Stimulated activated CD4-positive, alpha-beta T cell treated with anti-CD3 and anti-CD28 coated beads, TNF-alpha, amount 100 ng/mL, for 1 hour (primary cell): ENCODE measurements at regions not wholly inside any gene's neighbourhood (a gene's known extent, or its start where the extent isn't known, plus 50 kb on each side); places are given as distances from the start of the nearest gene placed in this dataset.

ENCODE experiments used
- DNase-seq, 3 donors: peaks; one replicate each; pipeline ENCODE4 v3.0.0-alpha.2; 2020; ENCODE audit warnings: low read depth in 3 of 3, low spot score in 1 of 3

GRCh38 chr2:120896126-120896525 lies 160.5 kb downstream of the GLI2 start:
- no peak for DNase-seq

- no peak for DNase-seq
These were observed 161.2 kb downstream of the GLI2 start for GRCh38 chr2:120896901-120897300.

- DNase-seq, result no peak
These were observed 161.7 kb downstream of the GLI2 start for GRCh38 chr2:120897399-120897798.

GRCh38 chr2:120898496-120898895 lies 162.8 kb downstream of the GLI2 start:
- no peak for DNase-seq

GRCh38 chr2:120898961-120899750 lies 163.5 kb downstream of the GLI2 start:
- no peak for DNase-seq

GRCh38 chr2:120899771-120900170 lies 164.1 kb downstream of the GLI2 start:
- DNase-seq, result no peak

- DNase-seq, result no peak
These were observed 165.5 kb downstream of the GLI2 start for GRCh38 chr2:120901201-120901600.

- DNase-seq, result no peak
These were observed 166.9 kb downstream of the GLI2 start for GRCh38 chr2:120902592-120902991.

- DNase-seq, result no peak
These were observed 168.7 kb downstream of the GLI2 start for GRCh38 chr2:120904379-120904778.

GRCh38 chr2:120904830-120905234 lies 169.2 kb downstream of the GLI2 start:
- no peak for DNase-seq

GRCh38 chr2:120905298-120905697 lies 169.6 kb downstream of the GLI2 start:
- DNase-seq, result no peak

GRCh38 chr2:120905824-120906571 lies 170.3 kb downstream of the GLI2 start:
- DNase-seq, result no peak

GRCh38 chr2:120906914-120907313 lies 171.2 kb downstream of the GLI2 start:
- no peak for DNase-seq

GRCh38 chr2:120907822-120908221 lies 172.2 kb downstream of the GLI2 start:
- DNase-seq, result no peak

GRCh38 chr2:120908314-120908975 lies 172.8 kb downstream of the GLI2 start:
- no peak for DNase-seq

- no peak for DNase-seq
These were observed 173.4 kb downstream of the GLI2 start for GRCh38 chr2:120909102-120909501.

- no peak for DNase-seq
These were observed 174.5 kb downstream of the GLI2 start for GRCh38 chr2:120910164-120910563.

GRCh38 chr2:120910956-120911951 lies 175.6 kb downstream of the GLI2 start:
- no peak for DNase-seq

GRCh38 chr2:120912101-120912985 lies 176.7 kb downstream of the GLI2 start:
- no peak for DNase-seq
